C4-2B (cell line): ENCODE measurements at regions not wholly inside any gene's neighbourhood (a gene's known extent, or its start where the extent isn't known, plus 50 kb on each side); places are given as distances from the start of the nearest gene placed in this dataset.

Experiments
- CTCF ChIP-seq: fragments of 450-650 bp; conservative IDR thresholded peaks from 2 replicates; pipeline ENCODE4 v1.5.1; 2017; ENCODE audit warnings: mild to moderate bottlenecking
- ZFX ChIP-seq: fragments of 450-650 bp; IDR thresholded peaks from 2 replicates; pipeline ENCODE4 v1.6.1; 2017

- TF ChIP-seq CTCF (no peak), ZFX (no peak)
Observed at GRCh38 chr16:51940183-51940582, 606.8 kb downstream of the TOX3 start.
